Right renal pelvis (tissue), 4 donors: ENCODE measurements at regions not wholly inside any gene's neighbourhood (a gene's known extent, or its start where the extent isn't known, plus 50 kb on each side); places are given as distances from the start of the nearest gene placed in this dataset.
A peak's percentile ranks its signal among the peaks of the same experiment; 100 is the strongest.

Experiments
- DNase-seq, 4 donors: peaks; one replicate each; pipeline ENCODE4 v3.0.0-alpha.2; 2013; ENCODE audit warnings: low read depth in 4 of 4, low spot score in 3 of 4, missing footprints in 1 of 4

DNA sequence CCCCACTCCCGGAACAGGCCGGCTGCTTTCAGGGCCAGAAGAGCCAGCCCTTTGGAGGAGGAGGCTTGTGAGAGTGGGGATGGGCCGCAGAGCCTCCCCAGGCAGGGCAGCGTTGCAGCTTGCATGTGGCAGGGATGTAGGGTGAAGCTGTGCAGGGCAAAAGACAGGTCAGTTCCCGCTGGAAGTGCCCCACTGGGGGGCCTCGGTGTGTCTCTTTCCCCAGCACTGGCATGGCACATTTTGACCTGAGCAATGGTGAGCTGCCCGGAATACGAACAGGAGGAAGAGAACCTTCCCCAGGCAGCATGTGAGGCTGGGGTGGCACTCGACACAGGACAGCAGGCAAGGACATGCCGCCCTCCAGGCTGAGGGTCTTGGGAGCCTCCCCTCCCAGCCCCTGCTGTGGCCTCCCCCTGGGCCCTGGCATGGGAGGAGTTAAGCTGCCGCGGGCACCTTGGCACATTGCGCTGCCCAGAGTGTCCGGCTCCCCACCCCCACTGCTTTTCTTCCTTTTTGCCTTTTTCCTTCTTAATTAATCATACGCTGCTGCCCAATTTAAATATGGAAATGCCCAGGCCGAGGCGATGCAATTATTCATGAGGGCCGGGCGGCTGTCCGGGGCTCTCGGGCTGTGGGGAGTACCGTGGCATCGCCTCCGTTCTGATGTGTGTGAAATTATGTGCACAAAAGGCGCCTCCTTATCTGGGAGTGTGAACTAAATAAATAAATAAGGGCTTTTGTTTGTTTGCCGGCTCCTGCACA lies 76.0 kb upstream of the WNT7B start:
- no peak for DNase-seq

- DNase-seq, result peak in 2 of 4 donors; percentile 41 to 61
Measured at GRCh38 chr22:46053563-46054090, 76.7 kb upstream of the WNT7B start.

- peak in 1 of 4 donors; percentile 55 for DNase-seq
Measured at GRCh38 chr22:46054091-46055073, 77.4 kb upstream of the WNT7B start.

- DNase-seq, result no peak
Measured at GRCh38 chr22:46055181-46055875, 78.4 kb upstream of the WNT7B start.

DNA sequence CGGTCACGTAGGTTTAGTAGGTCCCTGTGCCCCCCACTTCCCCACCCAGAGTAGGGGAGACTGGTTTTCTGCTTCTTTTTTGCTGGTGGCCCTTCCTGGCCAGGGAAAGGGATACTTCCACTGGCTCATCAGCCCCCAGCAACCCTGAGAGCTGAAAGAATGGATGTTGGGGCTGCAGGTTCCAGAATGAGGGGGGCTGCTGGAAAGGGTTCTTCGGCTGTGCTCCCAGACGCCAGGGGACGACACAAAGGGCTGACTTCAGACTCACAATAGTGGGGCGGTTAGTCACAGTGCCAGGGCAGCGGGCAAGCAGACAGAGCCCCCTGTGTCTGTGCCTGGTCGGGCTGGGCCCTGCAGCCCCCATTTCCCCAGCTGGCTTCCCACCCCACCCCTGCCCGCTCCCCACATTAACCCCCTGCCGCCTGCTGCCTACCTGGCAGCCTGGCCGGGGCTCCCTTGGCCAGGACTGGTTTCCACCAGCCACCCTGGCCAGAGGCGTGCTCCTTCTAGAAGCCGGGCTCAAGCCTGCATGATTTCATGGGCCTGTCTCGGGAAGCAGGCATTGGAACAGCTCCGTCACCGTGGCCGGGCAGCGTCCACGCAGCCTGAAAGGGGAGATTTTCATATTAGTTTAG lies 79.1 kb upstream of the WNT7B start:
- no peak for DNase-seq

DNA sequence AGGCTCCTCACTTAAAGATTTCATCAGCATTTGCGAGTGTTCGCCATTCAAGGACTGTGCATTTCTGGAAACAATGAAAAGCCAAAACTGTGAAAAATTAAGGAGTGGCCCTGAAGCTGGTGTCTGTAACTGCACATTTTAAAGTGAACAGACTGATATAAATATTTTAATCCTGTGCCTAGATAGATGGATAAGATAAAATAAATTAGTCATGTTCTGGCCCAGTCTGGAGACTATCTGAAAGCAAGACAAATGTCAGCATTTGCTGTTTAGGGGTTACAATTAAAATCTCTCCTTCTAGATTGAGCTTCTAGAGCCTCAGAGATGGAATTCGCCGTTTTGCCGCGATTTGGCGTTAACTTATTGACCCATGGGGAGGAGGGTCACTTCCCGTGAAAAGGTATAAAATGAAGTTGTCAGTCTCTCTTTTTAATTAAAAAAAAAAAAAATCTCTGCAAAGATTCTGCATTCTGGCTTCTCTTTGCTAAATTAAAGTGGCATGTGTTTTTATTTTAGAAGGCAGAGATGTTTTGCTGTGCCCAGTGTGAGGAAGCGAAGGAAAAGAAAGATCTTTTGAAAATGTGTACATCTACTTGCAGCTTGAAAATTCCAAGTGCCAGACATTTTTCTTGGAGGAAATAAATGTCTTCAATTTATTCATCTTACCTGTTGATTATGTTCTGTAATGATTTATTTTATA lies 79.7 kb upstream of the WNT7B start:
- no peak for DNase-seq

DNA sequence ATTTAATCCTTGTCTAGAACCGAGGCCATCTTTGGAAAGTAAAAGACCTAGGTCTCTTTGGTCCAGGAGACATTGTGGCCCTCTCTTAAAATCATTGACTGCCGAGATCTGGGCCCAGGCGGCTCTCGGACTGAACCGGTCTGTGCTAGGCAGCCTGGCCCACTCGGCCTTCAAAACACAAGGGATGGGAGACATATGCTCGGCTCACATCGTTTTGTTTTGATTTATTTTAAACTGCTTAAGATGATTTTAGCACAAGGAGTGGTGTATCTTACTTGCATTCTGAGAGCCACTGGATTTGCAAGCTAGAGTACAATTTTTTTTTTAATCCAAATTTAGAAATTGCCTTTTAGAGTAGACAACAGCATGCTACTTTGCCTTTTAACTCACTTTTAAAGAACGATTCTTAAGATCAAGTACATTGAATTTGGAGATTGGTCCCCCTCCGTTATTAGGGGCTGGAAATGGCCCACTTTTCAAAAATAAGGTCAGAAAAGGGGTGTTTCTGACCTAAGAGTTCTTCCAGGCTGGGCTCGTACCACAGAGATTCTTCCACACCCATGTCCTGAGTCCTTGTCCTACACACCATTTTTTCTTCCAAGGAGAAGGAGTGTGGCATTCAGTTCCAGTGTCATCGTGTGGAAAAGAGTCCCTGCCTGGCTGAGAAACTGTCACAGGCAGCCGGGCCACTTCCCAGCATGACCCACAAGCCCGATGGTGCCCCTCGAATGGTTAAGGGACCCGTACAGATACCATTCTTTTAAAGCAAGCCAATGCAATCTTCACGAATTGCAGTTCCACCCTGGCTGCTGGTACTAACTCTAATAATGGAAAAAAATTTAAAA lies 80.5 kb upstream of the WNT7B start:
- no peak for DNase-seq

DNA sequence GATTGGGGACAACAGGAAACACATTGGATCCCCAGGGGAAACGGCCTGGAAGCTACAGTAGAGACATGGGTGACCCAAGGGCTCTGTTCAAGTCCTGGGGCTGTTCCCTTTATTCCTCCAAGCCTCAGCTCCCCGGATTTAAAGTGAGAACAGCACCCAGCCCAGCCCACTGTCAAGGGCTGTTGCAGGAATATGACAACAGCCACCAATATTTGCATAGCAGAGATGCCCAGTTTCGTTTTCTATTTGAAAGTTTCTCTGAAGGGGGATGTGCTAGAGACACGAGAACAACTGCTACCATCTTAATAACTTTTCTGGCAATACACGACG lies 81.1 kb upstream of the WNT7B start:
- DNase-seq, result no peak

DNA sequence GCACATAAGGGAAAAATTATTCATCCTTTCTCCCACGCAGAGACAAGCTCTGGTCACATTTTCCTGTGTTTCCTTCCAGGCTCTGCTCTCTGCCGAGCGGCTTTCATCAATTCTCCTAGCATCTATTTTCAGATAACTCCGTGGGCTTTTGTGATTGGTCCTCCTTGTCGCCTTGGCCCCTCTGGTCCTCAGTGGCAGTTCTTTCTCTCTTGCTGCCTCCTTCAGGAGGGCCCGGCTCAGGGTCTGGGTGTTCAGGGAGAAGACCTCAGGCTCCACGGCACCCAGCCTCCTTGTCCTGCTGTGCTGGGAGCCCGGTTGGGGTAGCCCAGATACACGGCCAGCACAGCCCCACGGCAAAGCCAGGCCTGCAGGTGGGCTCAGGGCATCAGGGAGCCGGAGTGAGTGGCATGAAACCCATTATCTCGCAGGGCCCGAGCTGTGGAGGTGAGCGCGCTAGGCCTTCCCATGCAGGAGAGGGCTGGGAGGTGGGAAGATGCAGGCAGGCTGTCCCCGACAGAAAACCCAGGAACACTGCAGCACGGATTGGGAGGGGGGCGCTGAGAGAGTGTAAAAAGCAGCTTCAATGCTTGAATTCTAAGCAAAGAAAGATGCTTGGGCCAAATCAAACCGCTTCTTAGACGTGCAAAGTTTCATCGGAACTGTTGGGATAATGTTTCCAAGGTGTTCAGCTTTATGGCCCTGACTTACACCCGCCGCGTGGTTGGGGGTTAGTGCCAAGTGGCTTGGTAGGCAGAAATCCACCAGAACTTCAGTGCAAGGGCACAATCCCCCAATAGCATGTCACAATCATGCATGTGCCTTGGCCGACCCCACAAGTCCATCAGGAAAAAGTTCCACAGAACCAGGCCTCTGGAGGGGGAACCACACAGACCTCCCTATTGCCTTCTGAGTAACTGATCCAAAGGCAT lies 81.9 kb upstream of the WNT7B start:
- DNase-seq, result no peak

GRCh38 chr22:46060292-46061123 lies 83.5 kb upstream of the WNT7B start:
- no peak for DNase-seq

DNA sequence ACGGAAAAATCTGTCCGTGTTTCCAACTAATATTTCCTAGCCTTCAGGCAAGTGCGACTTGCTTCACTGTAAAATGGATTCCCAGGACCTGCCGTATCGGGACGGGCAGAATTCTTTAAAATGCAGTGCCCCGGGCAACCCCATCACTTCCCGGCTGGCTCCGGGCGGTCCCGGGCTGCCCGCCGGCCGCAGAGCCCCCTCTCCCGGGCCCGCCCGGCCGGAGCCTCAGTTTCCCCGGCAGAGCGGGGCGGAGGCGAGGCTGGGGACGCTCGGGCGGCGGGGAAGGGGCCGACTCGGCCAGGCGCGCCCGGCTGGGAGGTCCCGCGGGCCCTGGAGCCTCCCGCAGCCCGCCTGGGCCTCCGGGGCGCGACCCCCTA lies 84.2 kb upstream of the WNT7B start:
- no peak for DNase-seq

- DNase-seq, result no peak
Measured at GRCh38 chr22:46061501-46062231, 84.7 kb upstream of the WNT7B start.

DNA sequence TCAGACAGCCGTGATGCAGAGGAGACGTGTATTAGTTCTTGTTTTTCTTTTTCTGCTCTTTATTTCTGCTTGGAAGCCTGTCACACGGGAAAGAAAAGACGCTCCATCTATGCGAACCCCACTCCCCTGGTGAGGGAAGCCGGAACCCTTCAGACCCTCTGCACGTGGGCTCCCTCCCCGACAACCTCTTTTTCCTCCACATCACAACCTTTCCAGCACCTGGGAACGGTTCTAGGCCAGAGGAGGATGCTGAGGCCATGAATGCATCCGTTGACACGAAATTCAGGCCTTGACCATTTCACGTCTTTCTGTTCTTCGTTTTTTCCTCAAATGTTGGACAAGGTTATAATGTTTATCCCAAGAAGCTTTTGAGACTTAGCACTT lies 85.3 kb upstream of the WNT7B start:
- DNase-seq, result no peak

DNA sequence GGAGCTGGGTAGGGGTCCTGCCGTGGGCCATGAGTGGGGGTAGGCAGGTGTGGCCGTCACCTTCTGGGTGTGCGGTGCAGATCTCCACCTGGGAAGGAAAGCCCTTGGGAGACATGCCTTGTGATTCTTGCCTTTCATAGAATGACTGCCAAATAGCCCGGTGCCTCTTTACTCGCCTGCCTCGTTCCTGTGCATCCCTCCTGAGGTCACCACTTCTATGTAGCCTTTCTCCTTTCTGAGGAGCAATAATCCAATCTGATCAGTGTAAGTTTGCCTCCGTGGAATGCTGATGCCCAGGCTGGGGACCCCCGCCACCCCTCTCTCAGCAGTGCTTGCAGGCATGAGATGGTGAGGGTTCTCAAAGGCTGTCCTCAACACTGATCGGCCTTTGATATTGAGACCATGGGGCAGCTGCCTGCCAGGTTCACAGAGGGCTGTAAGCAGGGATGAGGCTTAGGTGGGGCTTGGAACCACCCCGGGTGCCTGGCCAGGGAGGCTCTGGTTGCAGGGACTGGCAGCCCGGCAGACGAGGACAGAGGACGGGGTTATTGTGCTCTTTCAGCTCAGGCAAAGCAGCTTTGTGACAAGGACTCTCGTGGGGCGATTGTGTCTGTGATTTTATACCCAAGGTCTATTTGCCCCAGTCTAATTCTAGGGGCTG lies 86.1 kb upstream of the WNT7B start:
- DNase-seq, result no peak

DNA sequence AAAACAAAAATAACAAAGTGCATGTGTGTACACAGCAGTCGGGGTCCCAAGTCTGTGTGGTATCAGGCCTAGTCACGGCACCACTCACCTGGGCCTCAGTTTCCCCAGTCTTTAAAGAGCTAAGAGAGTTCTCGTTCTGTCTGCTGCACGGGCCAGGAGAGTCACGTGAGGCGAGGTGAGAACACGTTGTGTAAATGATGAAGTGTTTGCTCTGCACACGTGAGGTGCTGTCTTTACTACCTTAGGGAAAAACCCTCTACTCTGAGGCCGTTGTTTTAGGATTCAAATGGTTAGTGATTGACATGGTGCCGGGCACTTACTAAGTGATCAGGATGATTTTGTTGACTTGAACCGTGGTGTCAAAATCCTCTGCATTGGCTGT lies 86.5 kb upstream of the PPARA start:
- no peak for DNase-seq
